Brain microvascular endothelial cell (primary cell): ENCODE measurements at regions not wholly inside any gene's neighbourhood (a gene's known extent, or its start where the extent isn't known, plus 50 kb on each side); places are given as distances from the start of the nearest gene placed in this dataset.
A peak's percentile ranks its signal among the peaks of the same experiment; 100 is the strongest.

ENCODE experiments used
- DNase-seq: peaks from one replicate; pipeline ENCODE4 v3.0.0-alpha.2; 2020
- H3K27ac ChIP-seq: fragments of 250-450 bp; sonication (Bioruptor Pico); 2 replicates; pipeline ENCODE4 v1.5.1; 2020; ENCODE audit warnings: mild to moderate bottlenecking, moderate library complexity
- H3K27me3 ChIP-seq: fragments of 250-450 bp; sonication (Bioruptor Pico); replicated peaks from 2 replicates; pipeline ENCODE4 v1.5.1; 2020; ENCODE audit warnings: mild to moderate bottlenecking
- H3K36me3 ChIP-seq: fragments of 250-450 bp; sonication (Bioruptor Pico); replicated peaks from 2 replicates; pipeline ENCODE4 v1.5.1; 2020; ENCODE audit warnings: mild to moderate bottlenecking
- H3K4me3 ChIP-seq: 2 replicates; pipeline ENCODE4 v1.5.1; 2011; ENCODE audit warnings: low read depth, mild to moderate bottlenecking, control low read depth, low read length, moderate library complexity
- CTCF ChIP-seq: IDR thresholded peaks from 2 replicates; pipeline ENCODE4 v1.5.1; 2011; ENCODE audit warnings: low read depth, mild to moderate bottlenecking, moderate library complexity, low read length, control low read depth, inconsistent platforms; ENCODE audit errors: missing control alignments
- in situ Hi-C: cut with HindIII; loops from 2 replicates; pipeline ENCODE4 v1.10.0; 2017; ENCODE audit warnings: low sequenced_read_pairs, low pct_ligation_motif_present

- no peak for TF ChIP-seq CTCF
- DNase-seq, result no peak
- no peak overlapping the region for H3K4me3 ChIP-seq
- H3K36me3 ChIP-seq, result no peaks in the 10 kb centered on the region
- in situ Hi-C loops, result no loop called here
- H3K27ac ChIP-seq, result no peak overlapping the region
- no peaks in the 10 kb centered on the region for H3K27me3 ChIP-seq
Observed at GRCh38 chr2:203789618-203790017, 78.0 kb upstream of the CTLA4 start.

- in situ Hi-C loops, result no loop called here
- H3K27ac ChIP-seq, result no peak overlapping the region
- H3K36me3 ChIP-seq, result no peaks in the 10 kb centered on the region
- TF ChIP-seq CTCF, result no peak
- no peak overlapping the region for H3K4me3 ChIP-seq
- no peaks in the 10 kb centered on the region for H3K27me3 ChIP-seq
- DNase-seq, result no peak
Observed at GRCh38 chr2:203790134-203790852, 77.3 kb upstream of the CTLA4 start.

- no peak overlapping the region for H3K27ac ChIP-seq
- no peak for DNase-seq
- H3K36me3 ChIP-seq, result no peaks in the 10 kb centered on the region
- in situ Hi-C loops, result no loop called here
- no peak overlapping the region for H3K4me3 ChIP-seq
- no peaks in the 10 kb centered on the region for H3K27me3 ChIP-seq
- TF ChIP-seq CTCF, result no peak
Observed at GRCh38 chr2:203796248-203797010, 71.1 kb upstream of the CTLA4 start.

- H3K4me3 ChIP-seq, result no peak overlapping the region
- H3K27ac ChIP-seq, result no peak overlapping the region
- no peaks in the 10 kb centered on the region for H3K36me3 ChIP-seq
- TF ChIP-seq CTCF, result no peak
- DNase-seq, result no peak
- in situ Hi-C loops, result no loop called here
- no peaks in the 10 kb centered on the region for H3K27me3 ChIP-seq
Observed at GRCh38 chr2:203797276-203797675, 70.3 kb upstream of the CTLA4 start.

GRCh38 chr2:203797712-203798111, 69.9 kb upstream of the CTLA4 start:
- Histone ChIP-seq H3K36me3 (no peaks in the 10 kb centered on the region), H3K4me3 (no peak overlapping the region), H3K27me3 (no peaks in the 10 kb centered on the region), H3K27ac (no peak overlapping the region)
- peak; percentile 50 for DNase-seq
- TF ChIP-seq CTCF, result no peak
- in situ Hi-C loops, result no loop called here
